Muscle of back (tissue), 3 donors: ENCODE measurements at regions not wholly inside any gene's neighbourhood (a gene's known extent, or its start where the extent isn't known, plus 50 kb on each side); places are given as distances from the start of the nearest gene placed in this dataset.
A peak's percentile ranks its signal among the peaks of the same experiment; 100 is the strongest.

Experiments used
- DNase-seq, 3 donors: peaks; one replicate each; pipeline versions ENCODE4 v3.0.0 to v3.0.0-alpha.2; 2013

DNA sequence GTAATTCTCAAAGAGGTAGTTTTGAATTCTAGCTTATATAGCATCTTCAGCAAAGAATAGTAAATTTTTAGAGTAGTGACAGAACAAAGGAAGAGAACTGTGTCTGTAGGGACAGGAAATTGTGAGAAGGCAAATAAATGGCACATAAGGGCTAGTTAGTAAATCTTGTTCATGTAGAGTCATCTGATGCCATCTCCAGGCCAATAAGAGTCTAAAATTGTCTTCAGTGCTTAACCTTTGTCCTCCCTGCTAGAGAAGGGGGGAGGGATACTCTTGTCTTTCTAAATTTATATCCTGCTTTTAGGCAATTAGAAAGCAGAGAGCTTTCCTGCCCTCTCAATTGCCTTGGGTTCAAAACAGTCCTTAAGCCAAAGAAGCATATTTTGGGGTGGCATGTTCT lies 87.0 kb upstream of the DNAJC19 start:
- DNase-seq: no peak

- DNase-seq: peak in 1 of 3 donors; percentile 1
Observed at GRCh38 chr3:181075098-181075497, 85.6 kb upstream of the DNAJC19 start.

GRCh38 chr3:181066143-181067087 lies 76.9 kb upstream of the DNAJC19 start:
- DNase-seq: no peak

DNA sequence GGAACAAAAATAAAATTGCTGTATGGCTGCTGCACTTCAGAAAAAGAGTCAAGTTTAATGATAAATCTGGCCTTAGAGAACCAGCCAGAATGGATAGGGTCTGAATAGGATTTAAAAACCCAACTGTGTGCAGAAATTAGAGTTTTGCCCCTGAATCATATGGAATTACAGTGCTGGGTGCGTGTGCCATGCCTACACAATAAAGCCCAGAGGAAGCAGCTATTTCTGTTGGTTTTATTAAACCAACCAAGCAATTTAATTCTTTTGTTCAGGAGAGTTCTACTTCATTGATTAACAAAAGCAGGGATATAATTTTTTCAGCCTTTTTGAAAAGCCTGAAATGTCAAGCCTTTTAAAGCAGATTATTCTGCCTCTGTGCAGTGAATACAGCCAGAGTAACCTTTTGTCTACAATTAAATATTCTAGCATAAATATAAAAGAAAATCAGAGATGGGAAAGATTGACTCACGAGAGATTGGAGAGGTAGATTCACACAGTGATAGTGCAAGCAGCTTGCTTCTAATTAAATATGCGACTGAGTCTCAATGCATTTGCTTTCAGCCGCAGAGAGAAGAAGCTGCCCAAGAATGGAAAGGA lies 66.7 kb upstream of the DNAJC19 start:
- DNase-seq: no peak

DNA sequence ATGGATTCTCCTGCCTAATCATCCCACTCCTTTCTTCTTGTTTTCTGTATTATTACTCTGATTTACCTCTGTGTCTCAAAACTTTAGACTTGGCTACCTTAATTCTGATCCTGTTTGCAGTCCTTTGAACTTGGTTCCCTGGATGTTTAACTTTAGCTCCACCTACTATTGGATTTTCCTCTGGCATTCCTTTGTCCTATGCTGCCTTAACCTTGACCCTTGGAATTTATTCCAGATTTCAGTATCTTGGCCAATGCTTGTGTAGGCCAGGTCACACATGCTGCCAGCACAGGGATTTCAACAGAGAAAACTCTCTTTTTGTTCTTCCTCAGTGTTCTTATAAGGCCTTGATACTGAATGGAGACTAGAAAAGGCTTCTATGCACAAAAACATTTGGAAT lies 65.0 kb upstream of the DNAJC19 start:
- DNase-seq: no peak

- no peak for DNase-seq
Observed at GRCh38 chr3:181052256-181052655, 62.7 kb upstream of the DNAJC19 start.

- no peak for DNase-seq
Observed at GRCh38 chr3:181050738-181051137, 61.2 kb upstream of the DNAJC19 start.

GRCh38 chr3:181040030-181040429 lies 50.5 kb upstream of the DNAJC19 start:
- no peak for DNase-seq
